Adipocyte (in vitro differentiated cells): ENCODE measurements at regions not wholly inside any gene's neighbourhood (a gene's known extent, or its start where the extent isn't known, plus 50 kb on each side); places are given as distances from the start of the nearest gene placed in this dataset.

Experiments used
- DNase-seq: peaks from one replicate; pipeline ENCODE4 v3.0.0-alpha.2; 2015; ENCODE audit warnings: low read depth
- H3K27me3 ChIP-seq: replicated peaks from 2 replicates; pipeline ENCODE4 v1.7.0; 2013; ENCODE audit warnings: mild to moderate bottlenecking, low read length, moderate library complexity; ENCODE audit not compliant: control insufficient read depth, insufficient read depth
- H3K36me3 ChIP-seq: 2 replicates; pipeline ENCODE4 v1.7.0; 2013; ENCODE audit warnings: low read length, mild to moderate bottlenecking, moderate library complexity; ENCODE audit not compliant: control insufficient read depth, insufficient read depth, severe bottlenecking
- H3K4me1 ChIP-seq: 2 replicates; pipeline ENCODE4 v1.7.0; 2013; ENCODE audit warnings: mild to moderate bottlenecking, low read length, moderate library complexity; ENCODE audit not compliant: control insufficient read depth, insufficient read depth
- H3K4me3 ChIP-seq: 2 replicates; pipeline ENCODE4 v1.7.0; 2013; ENCODE audit warnings: mild to moderate bottlenecking, low read length, moderate library complexity
- H3K9ac ChIP-seq: 2 replicates; pipeline ENCODE4 v1.7.0; 2013; ENCODE audit warnings: mild to moderate bottlenecking, low read length, moderate library complexity
- H3K9me3 ChIP-seq: 2 replicates; pipeline ENCODE4 v1.7.0; 2013; ENCODE audit warnings: mild to moderate bottlenecking, low read length, moderate library complexity; ENCODE audit not compliant: control insufficient read depth

DNA sequence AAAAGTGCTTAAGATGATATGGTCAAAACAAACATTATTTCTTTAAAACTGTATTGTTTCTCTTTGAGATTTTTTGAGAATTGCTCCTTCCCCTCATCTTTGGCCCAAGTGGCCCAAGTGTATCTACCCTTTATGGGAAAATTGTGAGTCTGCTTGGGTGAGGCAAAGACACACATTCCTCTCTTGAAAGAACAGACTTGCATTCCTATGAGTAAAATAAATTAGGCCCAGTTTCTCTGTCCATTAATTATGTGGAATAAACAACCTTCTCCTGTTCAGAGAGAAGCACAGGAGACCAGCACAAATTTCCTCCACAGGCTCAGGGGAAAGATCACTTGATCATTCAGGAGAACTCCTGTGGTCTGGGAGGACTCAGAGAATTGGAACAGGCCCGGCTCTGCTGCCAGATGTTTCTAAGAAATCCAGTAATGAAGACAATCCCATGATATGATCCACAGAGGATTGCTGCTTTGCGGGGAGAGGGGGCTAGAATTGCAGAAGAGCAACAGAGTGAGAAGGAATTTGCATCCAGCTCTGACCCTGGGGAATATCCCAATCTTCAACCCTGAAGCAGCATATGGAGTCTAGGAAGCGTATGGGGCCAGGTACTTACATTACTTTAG is 53.8 kb upstream of the BOC start:
- Histone ChIP-seq H3K27me3 (no peaks in the 10 kb centered on the region), H3K4me1 (peaks cover 34% of the 10 kb centered on the region), H3K36me3 (no peaks in the 10 kb centered on the region), H3K9ac (peak overlapping the region; percentile 60), H3K4me3 (peak overlapping the region; percentile 39), H3K9me3 (no peaks in the 10 kb centered on the region)
- DNase-seq, result peak; percentile 75

DNA sequence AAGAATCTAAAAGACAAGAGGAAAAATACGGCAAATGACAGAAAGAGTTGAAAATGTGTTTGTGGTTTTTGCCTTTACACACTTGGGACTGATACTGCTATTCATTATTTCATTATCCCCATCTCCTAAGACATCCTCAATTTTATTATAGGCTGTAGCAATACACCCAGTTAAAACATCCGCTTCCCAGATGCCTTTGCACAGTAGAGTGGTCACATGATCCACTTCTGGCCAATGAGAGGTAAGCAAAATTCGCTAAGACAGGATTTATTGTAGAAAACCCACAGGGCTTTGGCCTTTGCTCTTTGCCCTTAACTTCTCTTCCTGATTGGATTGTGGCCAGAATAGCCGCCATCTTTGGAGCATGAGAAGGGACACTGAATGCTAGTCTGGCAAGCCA is 53.2 kb upstream of the BOC start:
- Histone ChIP-seq H3K4me3 (peak overlapping the region; percentile 39), H3K36me3 (no peaks in the 10 kb centered on the region), H3K9me3 (no peaks in the 10 kb centered on the region), H3K4me1 (peaks cover 32% of the 10 kb centered on the region), H3K27me3 (no peaks in the 10 kb centered on the region), H3K9ac (peak overlapping the region; percentile 39)
- DNase-seq, result no peak
